Epithelial cell of proximal tubule (primary cell): ENCODE measurements at regions not wholly inside any gene's neighbourhood (a gene's known extent, or its start where the extent isn't known, plus 50 kb on each side); places are given as distances from the start of the nearest gene placed in this dataset.

ENCODE experiments used
- DNase-seq: peaks from one replicate; pipeline ENCODE4 v3.0.0-alpha.2; 2011; ENCODE audit warnings: low read depth
- H3K4me3 ChIP-seq: 2 replicates; pipeline ENCODE4 v1.5.1; 2011; ENCODE audit warnings: low read depth, mild to moderate bottlenecking, low read length
- TF ChIP-seq, protein P1 (sequence below): conservative IDR thresholded peaks from 2 replicates; pipeline ENCODE4 v1.5.1; 2012; ENCODE audit warnings: low read depth, mild to moderate bottlenecking, low read length

GRCh38 chr2:16244966-16245320 lies 304.6 kb downstream of the MYCN start:
- DNase-seq, result no peak
- H3K4me3 ChIP-seq, result no peak overlapping the region
- TF ChIP-seq, protein P1, sequence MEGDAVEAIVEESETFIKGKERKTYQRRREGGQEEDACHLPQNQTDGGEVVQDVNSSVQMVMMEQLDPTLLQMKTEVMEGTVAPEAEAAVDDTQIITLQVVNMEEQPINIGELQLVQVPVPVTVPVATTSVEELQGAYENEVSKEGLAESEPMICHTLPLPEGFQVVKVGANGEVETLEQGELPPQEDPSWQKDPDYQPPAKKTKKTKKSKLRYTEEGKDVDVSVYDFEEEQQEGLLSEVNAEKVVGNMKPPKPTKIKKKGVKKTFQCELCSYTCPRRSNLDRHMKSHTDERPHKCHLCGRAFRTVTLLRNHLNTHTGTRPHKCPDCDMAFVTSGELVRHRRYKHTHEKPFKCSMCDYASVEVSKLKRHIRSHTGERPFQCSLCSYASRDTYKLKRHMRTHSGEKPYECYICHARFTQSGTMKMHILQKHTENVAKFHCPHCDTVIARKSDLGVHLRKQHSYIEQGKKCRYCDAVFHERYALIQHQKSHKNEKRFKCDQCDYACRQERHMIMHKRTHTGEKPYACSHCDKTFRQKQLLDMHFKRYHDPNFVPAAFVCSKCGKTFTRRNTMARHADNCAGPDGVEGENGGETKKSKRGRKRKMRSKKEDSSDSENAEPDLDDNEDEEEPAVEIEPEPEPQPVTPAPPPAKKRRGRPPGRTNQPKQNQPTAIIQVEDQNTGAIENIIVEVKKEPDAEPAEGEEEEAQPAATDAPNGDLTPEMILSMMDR, result no peak

DNA sequence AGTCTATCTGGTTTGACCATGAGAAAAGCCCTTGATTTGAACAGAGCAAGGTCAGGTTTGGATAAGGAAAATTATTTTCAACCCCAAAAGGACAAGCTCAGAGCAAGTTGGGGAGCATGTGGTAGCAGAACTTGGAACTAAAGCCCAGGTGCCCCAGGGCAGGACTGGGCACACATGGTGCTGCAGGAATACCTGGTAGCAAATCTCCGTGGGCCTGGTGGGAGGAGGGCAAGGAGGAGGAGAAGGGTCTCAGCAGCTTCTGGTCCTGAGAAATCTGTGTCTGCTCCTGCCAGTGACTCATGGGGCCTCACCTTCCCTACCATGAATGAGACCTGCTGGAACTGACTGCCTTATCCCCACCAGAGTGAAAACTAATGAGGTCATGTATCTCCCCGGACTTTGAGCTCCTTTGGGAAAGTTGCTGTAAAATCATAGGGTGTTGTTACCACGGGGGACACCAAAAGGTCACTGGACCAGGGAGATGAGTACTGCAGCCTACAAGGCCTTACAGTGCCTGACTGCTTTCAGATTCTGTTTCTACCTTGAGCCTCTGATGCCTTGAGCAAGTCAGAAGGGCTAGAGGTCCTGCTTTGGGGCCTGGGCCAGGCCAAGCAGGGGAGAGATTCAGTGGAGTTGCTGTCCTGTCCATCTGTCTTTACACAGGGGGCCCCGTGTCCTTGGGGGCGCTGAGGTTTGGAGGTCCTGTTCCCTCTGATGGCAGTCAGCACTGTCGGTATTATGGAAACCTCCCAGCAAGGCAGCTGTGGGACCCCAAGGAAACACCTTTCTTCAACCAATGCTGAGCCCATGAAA lies 304.0 kb downstream of the MYCN start:
- H3K4me3 ChIP-seq, result no peak overlapping the region
- TF ChIP-seq, protein P1, result no peak
- DNase-seq, result no peak

GRCh38 chr2:16243411-16243996 lies 303.2 kb downstream of the MYCN start:
- no peak overlapping the region for H3K4me3 ChIP-seq
- TF ChIP-seq, protein P1, result no peak
- DNase-seq, result no peak

DNA sequence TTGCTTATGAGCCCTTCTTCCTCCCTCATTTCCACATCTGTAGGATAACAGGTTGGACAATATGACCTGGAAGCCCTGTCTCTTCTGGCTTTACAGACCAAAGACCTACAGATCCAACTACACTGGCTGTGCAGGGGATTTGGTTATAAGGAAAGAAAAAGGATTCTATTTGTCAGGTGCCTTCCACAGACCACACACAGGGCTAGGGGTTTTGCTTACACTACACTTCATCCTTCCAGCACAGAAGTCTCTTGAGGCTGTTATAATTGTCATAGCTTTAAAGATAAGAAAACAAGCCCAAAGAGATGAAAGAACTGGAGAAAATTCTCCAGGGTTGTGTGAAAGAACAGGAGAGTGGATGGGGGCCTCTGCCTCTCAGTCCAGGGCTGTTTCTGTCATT lies 302.6 kb downstream of the MYCN start:
- DNase-seq, result no peak
- no peak overlapping the region for H3K4me3 ChIP-seq
- TF ChIP-seq, protein P1, result no peak

DNA sequence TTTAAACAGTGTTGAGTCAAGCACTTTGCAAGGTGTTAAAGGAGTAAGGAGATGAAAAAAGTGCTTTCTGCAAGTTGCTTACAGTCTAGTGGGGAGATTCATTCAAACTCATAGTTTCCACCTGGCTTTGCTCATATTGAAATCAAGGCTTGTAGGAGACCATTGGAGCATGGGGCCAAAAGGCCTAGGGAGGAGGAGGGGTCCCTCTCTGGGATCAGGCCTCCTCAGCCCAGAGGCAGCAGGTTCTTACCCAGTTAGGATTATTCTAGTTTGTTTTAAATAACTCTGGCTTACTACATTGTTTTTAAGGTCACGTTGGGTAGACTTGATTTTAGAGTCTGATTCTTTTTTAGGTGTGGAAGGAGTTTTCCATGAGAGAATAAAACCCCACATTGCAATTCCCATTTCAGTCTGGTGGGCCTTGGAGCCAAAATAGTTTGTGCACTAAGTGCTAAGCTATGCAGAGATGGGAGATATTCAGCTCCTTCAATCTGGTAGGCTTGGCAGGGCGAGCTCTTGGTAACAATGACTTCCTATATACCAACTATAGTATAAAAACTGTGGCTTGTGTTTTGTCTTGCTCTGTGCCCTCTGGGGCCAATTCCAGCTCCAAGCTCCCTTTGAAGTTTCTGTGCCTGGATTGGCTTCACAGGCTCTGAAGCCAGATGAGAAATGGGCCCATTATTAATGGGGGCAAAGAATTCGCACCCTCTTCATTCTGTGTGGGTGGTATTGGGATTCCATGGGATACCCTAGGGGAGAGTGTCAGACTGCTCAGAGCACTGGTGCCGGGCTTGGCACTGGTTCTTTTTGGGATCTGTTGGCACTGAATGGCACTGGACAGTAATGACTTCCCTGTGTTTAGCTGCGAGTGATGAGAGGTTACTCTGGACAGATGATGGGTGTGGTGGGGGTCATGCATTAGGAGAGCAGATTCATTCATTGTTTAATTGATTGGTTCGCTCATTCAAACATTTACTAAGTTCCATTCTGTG lies 301.1 kb downstream of the MYCN start:
- no peak for DNase-seq
- H3K4me3 ChIP-seq, result no peak overlapping the region
- TF ChIP-seq, protein P1, result no peak

- no peak for DNase-seq
- TF ChIP-seq, protein P1, result no peak
- H3K4me3 ChIP-seq, result no peak overlapping the region
Measured at GRCh38 chr2:16240402-16240801, 300.1 kb downstream of the MYCN start.
